ENCODE measurements at regions not wholly inside any gene's neighbourhood (a gene's known extent, or its start where the extent isn't known, plus 50 kb on each side); places are given as distances from the start of the nearest gene placed in this dataset.
"Not testable (repeated sequence)": the region's sequence is repeated elsewhere in the genome, so short reads cannot be mapped to it uniquely, and the experiment has no call there.

DNA sequence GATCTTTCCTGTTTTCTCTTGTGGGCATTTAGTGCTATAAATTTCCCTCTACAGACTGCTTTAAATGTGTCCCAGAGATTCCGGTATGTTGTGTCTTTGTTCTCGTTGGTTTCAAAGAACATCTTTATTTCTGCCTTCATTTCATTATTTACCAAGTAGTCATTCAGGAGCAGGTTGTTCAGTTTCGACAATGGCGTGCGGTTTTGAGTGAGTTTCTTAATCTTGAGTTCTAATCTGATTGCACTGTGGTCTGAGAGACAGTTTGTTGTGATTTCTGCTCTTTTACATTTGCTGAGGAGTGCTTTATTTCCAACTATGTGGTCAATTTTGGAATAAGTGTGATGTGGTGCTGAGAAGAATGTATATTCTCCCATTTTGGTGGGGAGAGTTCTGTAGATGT lies 535.7 kb upstream of the RGMB start:
- TF ChIP-seq, protein P1, sequence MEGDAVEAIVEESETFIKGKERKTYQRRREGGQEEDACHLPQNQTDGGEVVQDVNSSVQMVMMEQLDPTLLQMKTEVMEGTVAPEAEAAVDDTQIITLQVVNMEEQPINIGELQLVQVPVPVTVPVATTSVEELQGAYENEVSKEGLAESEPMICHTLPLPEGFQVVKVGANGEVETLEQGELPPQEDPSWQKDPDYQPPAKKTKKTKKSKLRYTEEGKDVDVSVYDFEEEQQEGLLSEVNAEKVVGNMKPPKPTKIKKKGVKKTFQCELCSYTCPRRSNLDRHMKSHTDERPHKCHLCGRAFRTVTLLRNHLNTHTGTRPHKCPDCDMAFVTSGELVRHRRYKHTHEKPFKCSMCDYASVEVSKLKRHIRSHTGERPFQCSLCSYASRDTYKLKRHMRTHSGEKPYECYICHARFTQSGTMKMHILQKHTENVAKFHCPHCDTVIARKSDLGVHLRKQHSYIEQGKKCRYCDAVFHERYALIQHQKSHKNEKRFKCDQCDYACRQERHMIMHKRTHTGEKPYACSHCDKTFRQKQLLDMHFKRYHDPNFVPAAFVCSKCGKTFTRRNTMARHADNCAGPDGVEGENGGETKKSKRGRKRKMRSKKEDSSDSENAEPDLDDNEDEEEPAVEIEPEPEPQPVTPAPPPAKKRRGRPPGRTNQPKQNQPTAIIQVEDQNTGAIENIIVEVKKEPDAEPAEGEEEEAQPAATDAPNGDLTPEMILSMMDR (IDR thresholded peaks at IDR 0.05; ENCODE audit: insufficient read depth, low read depth, low read length): not testable (repeated sequence)
- not testable (repeated sequence) for TF ChIP-seq EZH2 (IDR thresholded peaks at IDR 0.05; ENCODE audit: insufficient read depth, low read length)
